GM12878 (cell line): ENCODE measurements at regions not wholly inside any gene's neighbourhood (a gene's known extent, or its start where the extent isn't known, plus 50 kb on each side); places are given as distances from the start of the nearest gene placed in this dataset.

Experiments used
- ATAC-seq: fragments of 200-7000 bp; cut with Tn5 transposase; 3 replicates; pipeline ENCODE4 v1.9.1; 2020; ENCODE audit warnings: mild to moderate bottlenecking, moderate library complexity
- BruUV-seq: library from RNA; stranded (reverse); fragments of 400-500 nt; replicated peaks from 2 replicates; lab custom pipeline; 2021; lab: Mats Ljungman, UMichigan
- CTCF ChIA-PET: fragments of 300-600 bp; sonication (Branson Sonifier 250); formaldehyde crosslinking; extraction: SDS; loops from one replicate; lab custom pipeline; 2021; ENCODE audit warnings: inconsistent platforms; lab: Yijun Ruan, JAX
- POLR2A ChIA-PET: fragments of 350-600 bp; formaldehyde crosslinking; extraction: SDS; loops from one replicate; lab custom pipeline; 2021; ENCODE audit warnings: inconsistent platforms; lab: Charles Lee
- RAD21 ChIA-PET: fragments of 300-600 bp; sonication (Branson Sonifier 250); formaldehyde crosslinking; loops from one replicate; lab custom pipeline; 2023; ENCODE audit warnings: antibody characterized with exemption; ENCODE audit not compliant: unreplicated experiment; lab: Charles Lee
- SMC1A ChIA-PET: fragments of 300-600 bp; sonication (Branson Sonifier 250); formaldehyde crosslinking; loops from one replicate; lab custom pipeline; 2023; ENCODE audit not compliant: unreplicated experiment, uncharacterized antibody; lab: Charles Lee
- DNase-seq: peaks from one replicate; pipeline ENCODE4 v3.0.0-alpha.2; 2011; ENCODE audit warnings: low read depth, low spot score
- FAIRE-seq: peaks from 3 replicates; lab custom pipeline; 2011; peaks lifted over from hg19 to GRCh38; lab: Jason Lieb, UNC
- H2AFZ ChIP-seq: 2 replicates; pipeline ENCODE4 v1.6.0; 2011; ENCODE audit warnings: low read depth, low read length, control low read depth; ENCODE audit not compliant: control insufficient read depth
- H3K27ac ChIP-seq: 2 replicates; pipeline ENCODE4 v1.5.1; 2011; ENCODE audit warnings: control low read depth; ENCODE audit not compliant: control insufficient read depth, insufficient read depth
- H3K27me3 ChIP-seq, 2 experiments: replicated peaks in 1 of 2; 2 replicates each; pipeline versions ENCODE4 v1.6.0 to v1.6.1; 2011; ENCODE audit warnings: low read length in 1 of 2; ENCODE audit not compliant: control insufficient read depth in 2 of 2, insufficient read depth in 2 of 2
- H3K36me3 ChIP-seq, 2 experiments: 2 replicates each; pipeline ENCODE4 v1.5.1; 2011; ENCODE audit warnings: low read length in 1 of 2; ENCODE audit not compliant: control insufficient read depth in 2 of 2, insufficient read depth in 2 of 2
- H3K4me1 ChIP-seq: 2 replicates; pipeline ENCODE4 v1.6.1; 2011; ENCODE audit warnings: mild to moderate bottlenecking, low read length, moderate library complexity, mixed read lengths; ENCODE audit not compliant: control insufficient read depth, insufficient read depth
- H3K4me2 ChIP-seq: 2 replicates; pipeline ENCODE4 v1.6.0; 2011; ENCODE audit warnings: control low read depth; ENCODE audit not compliant: control insufficient read depth, insufficient read depth
- H3K4me3 ChIP-seq: fragments of 200-600 bp; sonication (generic); 2 replicates; pipeline ENCODE4 v1.5.1; 2016
- H3K79me2 ChIP-seq: 2 replicates; pipeline ENCODE4 v1.6.0; 2011; ENCODE audit warnings: low read length; ENCODE audit not compliant: control insufficient read depth, insufficient read depth
- H3K9ac ChIP-seq: 2 replicates; pipeline ENCODE4 v1.8.0; 2011; ENCODE audit warnings: low read length, control low read depth, mixed read lengths; ENCODE audit not compliant: control insufficient read depth, insufficient read depth
- H3K9me3 ChIP-seq: replicated peaks from 3 replicates; pipeline ENCODE4 v1.5.1; 2011; ENCODE audit warnings: mild to moderate bottlenecking, low read length; ENCODE audit not compliant: control insufficient read depth, insufficient read depth
- H4K20me1 ChIP-seq: 2 replicates; pipeline ENCODE4 v1.6.0; 2011; ENCODE audit not compliant: control insufficient read depth, insufficient read depth
- BCLAF1 ChIP-seq: fragments of 450-650 bp; IDR thresholded peaks from 2 replicates; pipeline ENCODE4 v1.6.1; 2017; ENCODE audit warnings: antibody characterized with exemption, mild to moderate bottlenecking, moderate library complexity
- EZH2 ChIP-seq: IDR thresholded peaks from 2 replicates; pipeline ENCODE4 v1.6.1; 2012; ENCODE audit warnings: low read depth, mild to moderate bottlenecking, control low read depth, inconsistent platforms, low read length, borderline replicate concordance; ENCODE audit not compliant: control insufficient read depth
- FOXK2 ChIP-seq: fragments of 450-650 bp; IDR thresholded peaks from 2 replicates; pipeline ENCODE4 v1.6.1; 2017; ENCODE audit warnings: mild to moderate bottlenecking, moderate library complexity
- IKZF1 ChIP-seq: fragments of 450-650 bp; conservative IDR thresholded peaks from 2 replicates; pipeline ENCODE4 v1.6.1; 2017; ENCODE audit warnings: antibody characterized with exemption, mild to moderate bottlenecking
- MTA2 ChIP-seq: fragments of 450-650 bp; IDR thresholded peaks from 2 replicates; pipeline ENCODE4 v1.6.1; 2016; ENCODE audit warnings: low read depth, mild to moderate bottlenecking, moderate library complexity
- MTA3 ChIP-seq: IDR thresholded peaks from 2 replicates; pipeline ENCODE4 v1.6.1; 2012; ENCODE audit warnings: low read length, inconsistent platforms, borderline replicate concordance
- MXI1 ChIP-seq: fragments of 150-350 bp; IDR thresholded peaks from 2 replicates; pipeline ENCODE4 v1.6.1; 2011; ENCODE audit warnings: low read depth, mild to moderate bottlenecking, inconsistent platforms, low read length, improper control_type of control experiment
- MYC ChIP-seq: IDR thresholded peaks from 2 replicates; pipeline ENCODE4 v1.6.1; 2011; ENCODE audit warnings: mild to moderate bottlenecking, low read length, moderate library complexity, inconsistent platforms; ENCODE audit not compliant: insufficient read depth, insufficient replicate concordance, insufficient read length, severe bottlenecking
- RAD21 ChIP-seq: IDR thresholded peaks from 2 replicates; pipeline ENCODE4 v1.6.1; 2011; ENCODE audit warnings: mild to moderate bottlenecking, low read depth, low read length, moderate library complexity; ENCODE audit not compliant: insufficient read depth
- RCOR1 ChIP-seq: conservative IDR thresholded peaks from 2 replicates; pipeline ENCODE4 v1.6.1; 2012; ENCODE audit warnings: low read depth, low read length, improper control_type of control experiment
- SRF ChIP-seq, 2 experiments: IDR thresholded peaks; 2 replicates each; pipeline ENCODE4 v1.6.1; 2011; ENCODE audit warnings: low read depth in 2 of 2, low read length in 2 of 2, mild to moderate bottlenecking in 1 of 2, moderate library complexity in 1 of 2
- TBL1XR1 ChIP-seq: IDR thresholded peaks from 2 replicates; pipeline ENCODE4 v1.6.1; 2012; ENCODE audit warnings: low read depth, low read length, improper control_type of control experiment
- ZBTB33 ChIP-seq: fragments of 450-650 bp; IDR thresholded peaks from 2 replicates; pipeline ENCODE4 v1.6.1; 2017; ENCODE audit warnings: mild to moderate bottlenecking
- WGBS: methylation state at CpG from one replicate; pipeline ENCODE4 v1.1.6; 2016; ENCODE audit warnings: low lambda C conversion rate; ENCODE audit not compliant: insufficient replicate concordance, insufficient coverage; ENCODE audit errors: missing lambda C conversion rate; 5-methylcytosine and 5-hydroxymethylcytosine counted together
- in situ Hi-C: fragments of 300-500 bp; cut with MboI; formaldehyde crosslinking; loops from 9 replicates; pipeline ENCODE4 v1.14.3; 2018; ENCODE audit warnings: mixed read lengths
- intact Hi-C: fragments of 100-400 bp; cut with micrococcal nuclease; formaldehyde crosslinking; loops from one replicate; pipeline ENCODE4 v1.14.2; 2022; ENCODE audit not compliant: unreplicated experiment

GRCh38 chr6:53986721-53987521 is 124.3 kb upstream of the MLIP start (continued):
- TF ChIP-seq MYC = no peak
- no peak for TF ChIP-seq TBL1XR1
- no peak for TF ChIP-seq RAD21
- TF ChIP-seq MTA2 = no peak

- FAIRE-seq (no peak), ATAC-seq (no peak), DNase-seq (no peak)
- Histone ChIP-seq H3K9ac (no peak overlapping the region), H3K9me3 (no peaks in the 10 kb centered on the region), H4K20me1 (no peaks in the 10 kb centered on the region), H3K27ac (no peak overlapping the region), H3K4me2 (no peak overlapping the region), H2AFZ (no peak overlapping the region), H3K4me1 (no peaks in the 10 kb centered on the region), H3K36me3 (no peaks in the 10 kb centered on the region), H3K4me3 (no peak overlapping the region), H3K79me2 (no peaks in the 10 kb centered on the region), H3K27me3 (no peaks in the 10 kb centered on the region; a peak in 1 of 4 replicates)
- BruUV-seq = no TSS peak
- in situ Hi-C loops = loop anchor here (10.0 kb wide), 2 partner anchors 277 to 1247 kb away; no protein-coding TSS in a partner anchor
- SMC1A ChIA-PET = interaction anchor here (1.1 kb wide), 1 partner anchor 254 kb away, joined by 3 read pairs; no protein-coding TSS in a partner anchor
- 62% methylated on average over 4 of the region's 4 CpGs for WGBS
- CTCF ChIA-PET = interaction anchor here (1.2 to 2.2 kb wide), 4 partner anchors 9 to 364 kb away, joined by 3 to 7 read pairs (median 3); no protein-coding TSS in a partner anchor
- intact Hi-C loops = loop anchor here (2.0 to 10.0 kb wide), 4 partner anchors 281 to 1255 kb away; no protein-coding TSS in a partner anchor
- POLR2A ChIA-PET = no interaction called here
- RAD21 ChIA-PET = interaction anchor here (1.0 to 1.8 kb wide), 2 partner anchors 10 to 1082 kb away, joined by 4 to 5 read pairs; no protein-coding TSS in a partner anchor
- TF ChIP-seq IKZF1 = no peak
- no peak for TF ChIP-seq ZBTB33
- TF ChIP-seq RCOR1 = no peak
- no peak for TF ChIP-seq MXI1
- TF ChIP-seq MTA3 = no peak
- no peak for TF ChIP-seq FOXK2
- no peak for TF ChIP-seq BCLAF1
- no peak for TF ChIP-seq SRF (IDR thresholded peaks at IDR 0.05; ENCODE audit: low read depth in 2 of 2, low read length in 2 of 2)
- TF ChIP-seq EZH2 = no peak
Observed at GRCh38 chr6:53987522-53987888, 123.7 kb upstream of the MLIP start.
